ENCODE measurements at regions not wholly inside any gene's neighbourhood (a gene's known extent, or its start where the extent isn't known, plus 50 kb on each side); places are given as distances from the start of the nearest gene placed in this dataset.
"Not testable (repeated sequence)": the region's sequence is repeated elsewhere in the genome, so short reads cannot be mapped to it uniquely, and the experiment has no call there.

DNA sequence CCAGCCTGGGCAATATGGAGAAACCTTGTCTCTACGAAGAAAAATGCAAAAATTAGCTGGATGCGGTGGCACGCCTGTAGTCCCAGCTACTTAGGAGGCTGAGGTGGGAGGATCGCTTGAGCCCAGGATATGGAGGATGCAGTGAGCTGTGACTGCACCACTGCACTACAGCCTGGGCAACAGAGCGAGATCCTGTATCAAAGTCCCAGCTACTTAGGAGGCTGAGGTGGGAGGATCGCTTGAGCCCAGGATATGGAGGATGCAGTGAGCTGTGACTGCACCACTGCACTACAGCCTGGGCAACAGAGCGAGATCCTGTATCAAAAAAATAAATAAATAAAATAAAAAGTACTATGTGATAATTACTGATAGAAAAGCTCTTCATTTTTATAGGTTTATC, 118.2 kb upstream of the HS3ST2 start:
- not testable (repeated sequence) for TF ChIP-seq CTCF (conservative IDR thresholded peaks at IDR 0.05; ENCODE audit: low read length); EZH2phosphoT487 (IDR thresholded peaks at IDR 0.05; ENCODE audit: borderline replicate concordance, low read depth, low read length)

Data from OCI-LY7 (cell line).